Liver (tissue), 8 donors: ENCODE measurements at regions not wholly inside any gene's neighbourhood (a gene's known extent, or its start where the extent isn't known, plus 50 kb on each side); places are given as distances from the start of the nearest gene placed in this dataset.
A peak's percentile ranks its signal among the peaks of the same experiment; 100 is the strongest.

Experiments
- DNase-seq: peaks from one replicate; pipeline ENCODE4 v3.0.0-alpha.2; 2017; ENCODE audit warnings: low spot score
- H3K27ac ChIP-seq, 2 donors: one replicate each; pipeline ENCODE4 v1.7.0; 2013; ENCODE audit warnings: inconsistent platforms in 2 of 2, low read length in 2 of 2, control low read depth in 1 of 2, low read depth in 1 of 2, mild to moderate bottlenecking in 1 of 2
- H3K27me3 ChIP-seq, 4 donors: one replicate each; pipeline versions ENCODE4 v1.6.1 to v1.7.0; 2013; ENCODE audit warnings: low read length in 3 of 4, inconsistent platforms in 1 of 4, mild to moderate bottlenecking in 1 of 4, moderate library complexity in 1 of 4; ENCODE audit not compliant: control insufficient read depth in 4 of 4, insufficient read depth in 4 of 4
- H3K36me3 ChIP-seq, 4 donors: one replicate each; pipeline versions ENCODE4 v1.6.1 to v1.7.0; 2013; ENCODE audit warnings: low read length in 3 of 4, mild to moderate bottlenecking in 3 of 4, low read depth in 1 of 4, moderate library complexity in 1 of 4; ENCODE audit not compliant: control insufficient read depth in 4 of 4, insufficient read depth in 3 of 4
- H3K4me1 ChIP-seq, 4 donors: one replicate each; pipeline versions ENCODE4 v1.6.1 to v1.7.0; 2013; ENCODE audit warnings: low read length in 3 of 4, mild to moderate bottlenecking in 3 of 4, moderate library complexity in 1 of 4; ENCODE audit not compliant: control insufficient read depth in 4 of 4, insufficient read depth in 4 of 4
- H3K4me3 ChIP-seq, 3 donors: one replicate each; pipeline versions ENCODE4 v1.6.1 to v1.7.0; 2013; ENCODE audit warnings: low read length in 3 of 3, control low read depth in 1 of 3, low read depth in 1 of 3, mild to moderate bottlenecking in 1 of 3
- H3K9ac ChIP-seq, 2 donors: one replicate each; pipeline ENCODE4 v1.7.0; 2013; ENCODE audit warnings: low read length in 2 of 2, mild to moderate bottlenecking in 2 of 2, moderate library complexity in 2 of 2, control low read depth in 1 of 2, low read depth in 1 of 2
- H3K9me3 ChIP-seq, 4 donors: one replicate each; pipeline versions ENCODE4 v1.6.1 to v1.7.0; 2013; ENCODE audit warnings: low read length in 3 of 4; ENCODE audit not compliant: control insufficient read depth in 4 of 4
- ATF3 ChIP-seq: IDR thresholded peaks from 2 replicates; pipeline ENCODE4 v1.6.1; 2016; ENCODE audit warnings: antibody characterized with exemption
- EGR1 ChIP-seq, 2 donors: IDR thresholded peaks; 2 replicates each; pipeline ENCODE4 v1.6.1; 2016 to 2018; ENCODE audit warnings: antibody characterized with exemption in 2 of 2, low read depth in 2 of 2
- FOXA1 ChIP-seq: IDR thresholded peaks from 2 replicates; pipeline ENCODE4 v1.6.1; 2016; ENCODE audit warnings: antibody characterized with exemption
- FOXA2 ChIP-seq: IDR thresholded peaks from 2 replicates; pipeline ENCODE4 v1.6.1; 2016; ENCODE audit warnings: antibody characterized with exemption
- GABPA ChIP-seq, 2 donors: IDR thresholded peaks in 1 of 2; conservative IDR thresholded peaks in 1 of 2; 2 replicates each; pipeline ENCODE4 v1.6.1; 2016; ENCODE audit warnings: antibody characterized with exemption in 2 of 2, mild to moderate bottlenecking in 1 of 2, moderate library complexity in 1 of 2
- HNF4A ChIP-seq, 2 donors: conservative IDR thresholded peaks; 2 replicates each; pipeline ENCODE4 v1.6.1; 2016; ENCODE audit warnings: antibody characterized with exemption in 2 of 2, mild to moderate bottlenecking in 2 of 2
- HNF4G ChIP-seq: IDR thresholded peaks from 2 replicates; pipeline ENCODE4 v1.6.1; 2016; ENCODE audit warnings: antibody characterized with exemption
- JUND ChIP-seq, 2 donors: IDR thresholded peaks; 2 replicates each; pipeline ENCODE4 v1.6.1; 2016; ENCODE audit warnings: antibody characterized with exemption in 2 of 2
- NR2F2 ChIP-seq: IDR thresholded peaks from 2 replicates; pipeline ENCODE4 v1.6.1; 2016; ENCODE audit warnings: antibody characterized with exemption
- RAD21 ChIP-seq, 2 donors: IDR thresholded peaks; 2 replicates each; pipeline ENCODE4 v1.6.1; 2016; ENCODE audit warnings: antibody characterized with exemption in 2 of 2, mild to moderate bottlenecking in 2 of 2
- RXRA ChIP-seq, 2 donors: IDR thresholded peaks; 2 replicates each; pipeline ENCODE4 v1.6.1; 2017 to 2018; ENCODE audit warnings: antibody characterized with exemption in 2 of 2, mild to moderate bottlenecking in 1 of 2
- SP1 ChIP-seq: IDR thresholded peaks from 2 replicates; pipeline ENCODE4 v1.6.1; 2018; ENCODE audit warnings: antibody characterized with exemption, mild to moderate bottlenecking
- TAF1 ChIP-seq: conservative IDR thresholded peaks from 2 replicates; pipeline ENCODE4 v1.6.1; 2016; ENCODE audit warnings: antibody characterized with exemption, mild to moderate bottlenecking
- YY1 ChIP-seq: IDR thresholded peaks from 2 replicates; pipeline ENCODE4 v1.6.1; 2016; ENCODE audit warnings: antibody characterized with exemption, mild to moderate bottlenecking
- ZBTB33 ChIP-seq: IDR thresholded peaks from 2 replicates; pipeline ENCODE4 v1.6.1; 2016; ENCODE audit warnings: antibody characterized with exemption
- WGBS: extraction: QIAGEN DNeasy Blood & Tissue Kit; methylation state at CpG from one replicate; pipeline ENCODE4 v1.1.7; 2013; 5-methylcytosine and 5-hydroxymethylcytosine counted together
- TF ChIP-seq, protein P1 (sequence below): IDR thresholded peaks from 2 replicates; pipeline ENCODE4 v1.6.1; 2016; ENCODE audit warnings: antibody characterized with exemption, mild to moderate bottlenecking
- TF ChIP-seq, protein P2 (sequence below): fragments of 150-350 bp; IDR thresholded peaks from 2 replicates; pipeline ENCODE4 v1.5.1; 2017; ENCODE audit warnings: improper control_type of control experiment, low read depth, low read length; ENCODE audit not compliant: missing input control
- TF ChIP-seq, protein P3 (sequence below): IDR thresholded peaks from 2 replicates; pipeline ENCODE4 v1.6.1; 2016; ENCODE audit warnings: antibody characterized with exemption
- donor health status: healthy.
- donor health status: healthy.
- donor health status: healthy.
- donor health status: healthy.
- donor health status: healthy.

GRCh38 chr11:15726221-15726746 is 611.6 kb downstream of the INSC start:
- H3K9ac ChIP-seq = no peak overlapping the region
- DNase-seq = no peak
- H3K4me3 ChIP-seq = no peak overlapping the region
- 70% methylated on average over 3 of the region's 3 CpGs for WGBS
- peaks cover 6 to 26% (median 13%) of the 10 kb centered on the region in 4 donors for H3K4me1 ChIP-seq
- H3K27ac ChIP-seq = peak overlapping the region; percentile 75 to 80
- no peaks in the 10 kb centered on the region for H3K9me3 ChIP-seq
- TF ChIP-seq FOXA2 (no peak), HNF4A (conservative IDR thresholded peaks at IDR 0.05) (peak in 1 of 2 donors; percentile 13), RXRA (IDR thresholded peaks at IDR 0.05) (peak in 1 of 2 donors; percentile 17)
- TF ChIP-seq, protein P1, sequence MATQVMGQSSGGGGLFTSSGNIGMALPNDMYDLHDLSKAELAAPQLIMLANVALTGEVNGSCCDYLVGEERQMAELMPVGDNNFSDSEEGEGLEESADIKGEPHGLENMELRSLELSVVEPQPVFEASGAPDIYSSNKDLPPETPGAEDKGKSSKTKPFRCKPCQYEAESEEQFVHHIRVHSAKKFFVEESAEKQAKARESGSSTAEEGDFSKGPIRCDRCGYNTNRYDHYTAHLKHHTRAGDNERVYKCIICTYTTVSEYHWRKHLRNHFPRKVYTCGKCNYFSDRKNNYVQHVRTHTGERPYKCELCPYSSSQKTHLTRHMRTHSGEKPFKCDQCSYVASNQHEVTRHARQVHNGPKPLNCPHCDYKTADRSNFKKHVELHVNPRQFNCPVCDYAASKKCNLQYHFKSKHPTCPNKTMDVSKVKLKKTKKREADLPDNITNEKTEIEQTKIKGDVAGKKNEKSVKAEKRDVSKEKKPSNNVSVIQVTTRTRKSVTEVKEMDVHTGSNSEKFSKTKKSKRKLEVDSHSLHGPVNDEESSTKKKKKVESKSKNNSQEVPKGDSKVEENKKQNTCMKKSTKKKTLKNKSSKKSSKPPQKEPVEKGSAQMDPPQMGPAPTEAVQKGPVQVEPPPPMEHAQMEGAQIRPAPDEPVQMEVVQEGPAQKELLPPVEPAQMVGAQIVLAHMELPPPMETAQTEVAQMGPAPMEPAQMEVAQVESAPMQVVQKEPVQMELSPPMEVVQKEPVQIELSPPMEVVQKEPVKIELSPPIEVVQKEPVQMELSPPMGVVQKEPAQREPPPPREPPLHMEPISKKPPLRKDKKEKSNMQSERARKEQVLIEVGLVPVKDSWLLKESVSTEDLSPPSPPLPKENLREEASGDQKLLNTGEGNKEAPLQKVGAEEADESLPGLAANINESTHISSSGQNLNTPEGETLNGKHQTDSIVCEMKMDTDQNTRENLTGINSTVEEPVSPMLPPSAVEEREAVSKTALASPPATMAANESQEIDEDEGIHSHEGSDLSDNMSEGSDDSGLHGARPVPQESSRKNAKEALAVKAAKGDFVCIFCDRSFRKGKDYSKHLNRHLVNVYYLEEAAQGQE = no peak
- no peaks in the 10 kb centered on the region for H3K36me3 ChIP-seq
- H3K27me3 ChIP-seq = no peaks in the 10 kb centered on the region

DNA sequence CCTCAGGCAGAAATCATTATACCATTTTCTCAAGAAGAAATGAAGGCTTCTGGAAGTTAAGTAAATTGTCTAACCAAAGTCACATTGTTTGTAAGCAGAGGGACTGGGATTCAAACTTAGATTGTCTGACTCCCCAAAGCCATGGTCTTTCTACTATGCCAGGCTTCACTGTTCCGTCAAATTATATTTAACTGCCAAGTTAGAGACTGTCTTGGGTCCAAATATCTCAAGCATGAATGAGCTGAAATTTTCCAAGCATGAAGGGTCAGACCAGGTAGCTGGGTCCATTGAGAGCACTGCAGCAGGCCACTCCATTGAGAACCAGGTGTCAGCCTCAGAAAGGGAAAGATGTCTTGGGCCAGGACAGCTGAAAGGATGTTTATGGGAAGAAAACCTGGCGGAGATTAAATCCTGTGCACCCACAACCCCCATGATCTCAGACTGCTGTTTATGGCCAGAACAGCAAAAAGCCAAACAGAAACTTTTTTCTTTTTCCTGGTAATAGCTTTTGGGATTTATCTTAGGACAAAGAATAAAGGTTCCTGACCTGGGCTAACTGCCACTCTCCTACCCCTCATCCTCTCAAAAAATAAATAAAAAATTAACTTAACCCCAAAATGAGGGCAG is 612.3 kb downstream of the INSC start:
- H3K27me3 ChIP-seq = no peaks in the 10 kb centered on the region
- no peak overlapping the region for H3K9ac ChIP-seq
- no peaks in the 10 kb centered on the region for H3K36me3 ChIP-seq
- peaks cover 6 to 26% (median 13%) of the 10 kb centered on the region in 4 donors for H3K4me1 ChIP-seq
- TF ChIP-seq NR2F2 (no peak), ZBTB33 (no peak), SP1 (peak; percentile 35), FOXA1 (no peak), EGR1 (IDR thresholded peaks at IDR 0.05; ENCODE audit: low read depth in 2 of 2) (no peak), GABPA (IDR thresholded peaks at IDR 0.05 in 1 of 2, conservative IDR thresholded peaks at IDR 0.05 in 1 of 2) (no peak), YY1 (peak; percentile 47), JUND (IDR thresholded peaks at IDR 0.05) (no peak), TAF1 (no peak), RAD21 (IDR thresholded peaks at IDR 0.05) (peak in 1 of 2 donors; percentile 30), HNF4G (no peak), FOXA2 (no peak), ATF3 (no peak), RXRA (IDR thresholded peaks at IDR 0.05) (peak; percentile 71 to 82), HNF4A (conservative IDR thresholded peaks at IDR 0.05) (peak; percentile 38 to 41)
- TF ChIP-seq, protein P2, sequence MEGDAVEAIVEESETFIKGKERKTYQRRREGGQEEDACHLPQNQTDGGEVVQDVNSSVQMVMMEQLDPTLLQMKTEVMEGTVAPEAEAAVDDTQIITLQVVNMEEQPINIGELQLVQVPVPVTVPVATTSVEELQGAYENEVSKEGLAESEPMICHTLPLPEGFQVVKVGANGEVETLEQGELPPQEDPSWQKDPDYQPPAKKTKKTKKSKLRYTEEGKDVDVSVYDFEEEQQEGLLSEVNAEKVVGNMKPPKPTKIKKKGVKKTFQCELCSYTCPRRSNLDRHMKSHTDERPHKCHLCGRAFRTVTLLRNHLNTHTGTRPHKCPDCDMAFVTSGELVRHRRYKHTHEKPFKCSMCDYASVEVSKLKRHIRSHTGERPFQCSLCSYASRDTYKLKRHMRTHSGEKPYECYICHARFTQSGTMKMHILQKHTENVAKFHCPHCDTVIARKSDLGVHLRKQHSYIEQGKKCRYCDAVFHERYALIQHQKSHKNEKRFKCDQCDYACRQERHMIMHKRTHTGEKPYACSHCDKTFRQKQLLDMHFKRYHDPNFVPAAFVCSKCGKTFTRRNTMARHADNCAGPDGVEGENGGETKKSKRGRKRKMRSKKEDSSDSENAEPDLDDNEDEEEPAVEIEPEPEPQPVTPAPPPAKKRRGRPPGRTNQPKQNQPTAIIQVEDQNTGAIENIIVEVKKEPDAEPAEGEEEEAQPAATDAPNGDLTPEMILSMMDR = no peak
- TF ChIP-seq, protein P1 = no peak
- TF ChIP-seq, protein P3, sequence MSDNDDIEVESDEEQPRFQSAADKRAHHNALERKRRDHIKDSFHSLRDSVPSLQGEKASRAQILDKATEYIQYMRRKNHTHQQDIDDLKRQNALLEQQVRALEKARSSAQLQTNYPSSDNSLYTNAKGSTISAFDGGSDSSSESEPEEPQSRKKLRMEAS = no peak
- peak overlapping the region; percentile 75 to 80 for H3K27ac ChIP-seq
- DNase-seq = no peak
- no peak overlapping the region for H3K4me3 ChIP-seq
- 42% methylated on average over 2 of the region's 2 CpGs for WGBS
- H3K9me3 ChIP-seq = no peaks in the 10 kb centered on the region
